A549 (cell line): ENCODE measurements at regions not wholly inside any gene's neighbourhood (a gene's known extent, or its start where the extent isn't known, plus 50 kb on each side); places are given as distances from the start of the nearest gene placed in this dataset.

Source experiments
- ESRRA ChIP-seq: fragments of 150-350 bp; IDR thresholded peaks from 2 replicates; pipeline ENCODE4 v1.6.1; 2014; ENCODE audit warnings: mild to moderate bottlenecking, low read length, borderline replicate concordance
- POLR2A ChIP-seq: IDR thresholded peaks from 2 replicates; pipeline ENCODE4 v1.6.1; 2012; ENCODE audit warnings: mild to moderate bottlenecking, low read length
- TF ChIP-seq, protein P1 (sequence below): fragments of >200 bp; sonication (Bioruptor Twin); formaldehyde crosslinking; IDR thresholded peaks from 3 replicates; pipeline ENCODE4 v1.5.1; 2016
- TF ChIP-seq, protein P2 (sequence below): IDR thresholded peaks from 2 replicates; pipeline ENCODE4 v1.6.1; 2012

DNA sequence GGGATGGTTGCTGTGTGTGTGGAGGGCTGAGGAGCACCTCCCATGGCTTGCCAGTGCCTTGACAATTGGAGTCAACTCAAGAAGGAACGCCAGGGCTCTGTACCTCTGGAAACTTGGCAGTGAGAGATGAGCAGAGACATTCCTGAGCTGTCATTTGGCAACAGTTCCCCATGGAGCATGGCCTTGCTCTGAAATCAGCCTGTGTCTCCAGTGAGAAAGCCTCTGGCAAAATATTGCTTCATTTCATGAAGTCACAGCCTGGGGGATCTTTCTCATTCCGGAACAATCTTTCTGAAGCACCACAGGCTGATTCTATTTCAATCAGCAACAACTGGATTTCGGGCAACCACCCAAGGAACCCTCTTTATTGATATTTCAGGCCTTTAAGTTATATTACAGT is 52.2 kb upstream of the FNDC1 start:
- TF ChIP-seq, protein P1, sequence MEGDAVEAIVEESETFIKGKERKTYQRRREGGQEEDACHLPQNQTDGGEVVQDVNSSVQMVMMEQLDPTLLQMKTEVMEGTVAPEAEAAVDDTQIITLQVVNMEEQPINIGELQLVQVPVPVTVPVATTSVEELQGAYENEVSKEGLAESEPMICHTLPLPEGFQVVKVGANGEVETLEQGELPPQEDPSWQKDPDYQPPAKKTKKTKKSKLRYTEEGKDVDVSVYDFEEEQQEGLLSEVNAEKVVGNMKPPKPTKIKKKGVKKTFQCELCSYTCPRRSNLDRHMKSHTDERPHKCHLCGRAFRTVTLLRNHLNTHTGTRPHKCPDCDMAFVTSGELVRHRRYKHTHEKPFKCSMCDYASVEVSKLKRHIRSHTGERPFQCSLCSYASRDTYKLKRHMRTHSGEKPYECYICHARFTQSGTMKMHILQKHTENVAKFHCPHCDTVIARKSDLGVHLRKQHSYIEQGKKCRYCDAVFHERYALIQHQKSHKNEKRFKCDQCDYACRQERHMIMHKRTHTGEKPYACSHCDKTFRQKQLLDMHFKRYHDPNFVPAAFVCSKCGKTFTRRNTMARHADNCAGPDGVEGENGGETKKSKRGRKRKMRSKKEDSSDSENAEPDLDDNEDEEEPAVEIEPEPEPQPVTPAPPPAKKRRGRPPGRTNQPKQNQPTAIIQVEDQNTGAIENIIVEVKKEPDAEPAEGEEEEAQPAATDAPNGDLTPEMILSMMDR = no peak
- TF ChIP-seq POLR2A (no peak), ESRRA (no peak)
- TF ChIP-seq, protein P2, sequence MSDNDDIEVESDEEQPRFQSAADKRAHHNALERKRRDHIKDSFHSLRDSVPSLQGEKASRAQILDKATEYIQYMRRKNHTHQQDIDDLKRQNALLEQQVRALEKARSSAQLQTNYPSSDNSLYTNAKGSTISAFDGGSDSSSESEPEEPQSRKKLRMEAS = no peak
